GM10266 (cell line): ENCODE measurements at regions not wholly inside any gene's neighbourhood (a gene's known extent, or its start where the extent isn't known, plus 50 kb on each side); places are given as distances from the start of the nearest gene placed in this dataset.
"Not testable (repeated sequence)": the region's sequence is repeated elsewhere in the genome, so short reads cannot be mapped to it uniquely, and the experiment has no call there.

Experiments
- DNase-seq: peaks from one replicate; pipeline ENCODE4 v3.0.0; 2012; ENCODE audit errors: extremely low spot score
- CTCF ChIP-seq: IDR thresholded peaks from 2 replicates; pipeline ENCODE4 v1.5.1; 2012; ENCODE audit warnings: mild to moderate bottlenecking, low read depth; ENCODE audit not compliant: control insufficient read depth, insufficient read depth; ENCODE audit errors: missing control alignments

- no peak for DNase-seq
Observed at GRCh38 chr2:37740164-37740739, 68.8 kb upstream of the CDC42EP3 start.

GRCh38 chr2:37742286-37742685 lies 70.8 kb upstream of the CDC42EP3 start:
- no peak for TF ChIP-seq CTCF
- DNase-seq = no peak

More at GRCh38 chr2:37740164-37740739, 68.8 kb upstream of the CDC42EP3 start:
- no peak for TF ChIP-seq CTCF

- DNase-seq = no peak
- no peak for TF ChIP-seq CTCF
Observed at GRCh38 chr2:37744010-37744409, 72.6 kb upstream of the CDC42EP3 start.

GRCh38 chr2:37744961-37745360 lies 73.5 kb upstream of the CDC42EP3 start:
- DNase-seq = not testable (repeated sequence)

- DNase-seq = not testable (repeated sequence)
Observed at GRCh38 chr2:37746011-37746410, 74.6 kb upstream of the CDC42EP3 start.

- no peak for TF ChIP-seq CTCF
Observed at GRCh38 chr2:37746883-37747282, 75.4 kb upstream of the CDC42EP3 start.

GRCh38 chr2:37748541-37748940 lies 77.1 kb upstream of the CDC42EP3 start:
- DNase-seq = no peak
- no peak for TF ChIP-seq CTCF

More at GRCh38 chr2:37746883-37747282, 75.4 kb upstream of the CDC42EP3 start:
- DNase-seq = no peak

- not testable (repeated sequence) for DNase-seq
Observed at GRCh38 chr2:37750286-37750685, 78.8 kb upstream of the CDC42EP3 start.

GRCh38 chr2:37752766-37753165 lies 81.3 kb upstream of the CDC42EP3 start:
- TF ChIP-seq CTCF = no peak
- no peak for DNase-seq
